AG10803 (cell line): ENCODE measurements at regions not wholly inside any gene's neighbourhood (a gene's known extent, or its start where the extent isn't known, plus 50 kb on each side); places are given as distances from the start of the nearest gene placed in this dataset.

Experiments
- DNase-seq: peaks from one replicate; pipeline ENCODE4 v3.0.0; 2010; ENCODE audit warnings: low read depth
- H3K4me3 ChIP-seq: 2 replicates; pipeline ENCODE4 v1.5.1; 2011; ENCODE audit warnings: mild to moderate bottlenecking, low read length, control low read depth
- CTCF ChIP-seq: conservative IDR thresholded peaks from 2 replicates; pipeline ENCODE4 v1.5.1; 2011; ENCODE audit warnings: mild to moderate bottlenecking, low read length, control low read depth, inconsistent platforms

GRCh38 chr2:88248280-88248828 lies 78.2 kb downstream of the THNSL2 start:
- TF ChIP-seq CTCF, result no peak
- DNase-seq, result no peak
- H3K4me3 ChIP-seq, result no peak overlapping the region

- H3K4me3 ChIP-seq, result no peak overlapping the region
- TF ChIP-seq CTCF, result no peak
- no peak for DNase-seq
These were observed 77.4 kb downstream of the THNSL2 start for GRCh38 chr2:88247531-88247930.

GRCh38 chr2:88245109-88245508 lies 75.0 kb downstream of the THNSL2 start:
- H3K4me3 ChIP-seq, result no peak overlapping the region
- TF ChIP-seq CTCF, result no peak
- DNase-seq, result no peak

GRCh38 chr2:88239781-88240180 lies 69.6 kb downstream of the THNSL2 start:
- no peak overlapping the region for H3K4me3 ChIP-seq
- no peak for TF ChIP-seq CTCF
- DNase-seq, result no peak

GRCh38 chr2:88236666-88237065 lies 66.5 kb downstream of the THNSL2 start:
- TF ChIP-seq CTCF, result no peak
- no peak overlapping the region for H3K4me3 ChIP-seq
- no peak for DNase-seq
